ENCODE measurements at regions not wholly inside any gene's neighbourhood (a gene's known extent, or its start where the extent isn't known, plus 50 kb on each side); places are given as distances from the start of the nearest gene placed in this dataset.

GRCh38 chr4:33551244-33551643 lies 2693.1 kb downstream of the ARAP2 start:
- DNase-seq (ENCODE audit: low spot score in 2 of 2): no peak
- no peaks in the 10 kb centered on the region for H3K36me3 ChIP-seq
- WGBS, 2 donors: 86 to 91% methylated on average over 3 of the region's 3 CpGs
- H3K27me3 ChIP-seq: no peaks in the 10 kb centered on the region
- H3K4me3 ChIP-seq: no peak overlapping the region
- no peaks in the 10 kb centered on the region for H3K4me1 ChIP-seq
- no peak overlapping the region for H3K27ac ChIP-seq
- peaks cover 0 to 17% (median 0%) of the 10 kb centered on the region in 4 donors for H3K9me3 ChIP-seq
- no peak for TF ChIP-seq POLR2A (IDR thresholded peaks at IDR 0.05)
- TF ChIP-seq EP300 (IDR thresholded peaks at IDR 0.05): no peak
- TF ChIP-seq CTCF (IDR thresholded peaks at IDR 0.05): no peak

- TF ChIP-seq CTCF (IDR thresholded peaks at IDR 0.05) (no peak), EP300 (IDR thresholded peaks at IDR 0.05) (no peak), POLR2A (IDR thresholded peaks at IDR 0.05) (no peak)
- 89 to 95% methylated on average over 2 of the region's 2 CpGs for WGBS, 2 donors
These were observed 2683.1 kb downstream of the ARAP2 start for GRCh38 chr4:33561259-33561658.

GRCh38 chr4:33566649-33567048 lies 2677.7 kb downstream of the ARAP2 start:
- TF ChIP-seq CTCF (IDR thresholded peaks at IDR 0.05) (no peak), POLR2A (IDR thresholded peaks at IDR 0.05) (no peak), EP300 (IDR thresholded peaks at IDR 0.05) (no peak)
- Histone ChIP-seq H3K27me3 (no peaks in the 10 kb centered on the region), H3K9me3 (no peaks in the 10 kb centered on the region), H3K4me1 (no peaks in the 10 kb centered on the region), H3K36me3 (no peaks in the 10 kb centered on the region), H3K27ac (no peak overlapping the region), H3K4me3 (no peak overlapping the region)
- WGBS, 2 donors: 81 to 88% methylated on average over 2 of the region's 2 CpGs
- DNase-seq (ENCODE audit: low spot score in 2 of 2): no peak

More at GRCh38 chr4:33561259-33561658, 2683.1 kb downstream of the ARAP2 start:
- Histone ChIP-seq H3K27me3 (no peaks in the 10 kb centered on the region), H3K9me3 (no peaks in the 10 kb centered on the region), H3K4me1 (no peaks in the 10 kb centered on the region), H3K4me3 (no peak overlapping the region), H3K27ac (no peak overlapping the region), H3K36me3 (no peaks in the 10 kb centered on the region)
- no peak for DNase-seq (ENCODE audit: low spot score in 2 of 2)

- Histone ChIP-seq H3K4me3 (no peak overlapping the region), H3K36me3 (no peaks in the 10 kb centered on the region), H3K27me3 (no peaks in the 10 kb centered on the region), H3K9me3 (no peaks in the 10 kb centered on the region), H3K27ac (no peak overlapping the region), H3K4me1 (no peaks in the 10 kb centered on the region)
- TF ChIP-seq POLR2A (IDR thresholded peaks at IDR 0.05) (no peak), CTCF (IDR thresholded peaks at IDR 0.05) (no peak), EP300 (IDR thresholded peaks at IDR 0.05) (no peak)
- 89 to 94% methylated on average over 6 of the region's 6 CpGs for WGBS, 2 donors
- no peak for DNase-seq (ENCODE audit: low spot score in 2 of 2)
These were observed 2666.5 kb downstream of the ARAP2 start for GRCh38 chr4:33577791-33578190.

GRCh38 chr4:33579951-33580350 lies 2664.4 kb downstream of the ARAP2 start:
- TF ChIP-seq EP300 (IDR thresholded peaks at IDR 0.05): no peak
- TF ChIP-seq CTCF (IDR thresholded peaks at IDR 0.05): no peak
- no peak for TF ChIP-seq POLR2A (IDR thresholded peaks at IDR 0.05)
- 77 to 80% methylated on average over 3 of the region's 3 CpGs for WGBS, 2 donors
- Histone ChIP-seq H3K27ac (no peak overlapping the region), H3K36me3 (no peaks in the 10 kb centered on the region), H3K27me3 (no peaks in the 10 kb centered on the region), H3K9me3 (no peaks in the 10 kb centered on the region), H3K4me1 (no peaks in the 10 kb centered on the region), H3K4me3 (no peak overlapping the region)
- no peak for DNase-seq (ENCODE audit: low spot score in 2 of 2)
